GM18867 (cell line): ENCODE measurements at regions not wholly inside any gene's neighbourhood (a gene's known extent, or its start where the extent isn't known, plus 50 kb on each side); places are given as distances from the start of the nearest gene placed in this dataset.
"Not testable (repeated sequence)": the region's sequence is repeated elsewhere in the genome, so short reads cannot be mapped to it uniquely, and the experiment has no call there.

ENCODE experiments used
- ATAC-seq: cut with Tn5 transposase; IDR thresholded peaks from one replicate; pipeline ENCODE4 v1.9.1; 2021; ENCODE audit warnings: mild to moderate bottlenecking, moderate library complexity; ENCODE audit not compliant: unreplicated experiment

DNA sequence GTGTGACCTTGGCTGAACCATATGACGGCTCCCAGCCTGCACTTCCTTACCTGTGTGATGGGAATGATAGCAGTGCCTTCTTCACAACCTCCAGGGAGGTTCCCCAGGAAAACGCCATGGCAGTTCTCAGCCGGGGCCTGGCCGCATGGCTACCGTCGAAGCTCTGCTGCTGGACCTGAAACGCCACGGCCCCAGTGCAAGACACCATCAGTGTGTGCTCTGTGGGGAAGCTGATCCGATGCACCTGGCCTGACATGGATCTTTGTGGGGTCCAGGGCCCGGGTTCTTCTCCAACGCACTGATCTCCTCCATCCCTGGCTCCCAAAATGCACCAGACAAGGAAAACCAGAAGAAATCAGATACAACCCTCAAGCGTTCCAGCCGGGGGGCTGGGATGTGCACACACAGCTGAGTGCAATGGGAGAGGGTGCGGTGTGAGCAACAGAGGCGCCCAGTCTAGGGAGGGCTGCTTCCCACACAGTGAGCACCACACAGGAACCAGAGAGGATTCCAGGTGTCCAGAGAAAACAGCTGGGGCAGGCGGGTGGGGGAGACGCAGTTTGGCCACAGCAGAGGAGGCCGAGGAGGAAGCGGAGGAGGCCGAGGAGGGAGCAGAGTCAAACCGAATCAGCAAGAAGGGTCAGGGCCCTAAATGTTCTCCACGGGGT, 54.3 kb upstream of the ZNF469 start:
- no peak for ATAC-seq

GRCh38 chr16:88329726-88330700, 52.7 kb upstream of the ZNF469 start:
- no peak for ATAC-seq

DNA sequence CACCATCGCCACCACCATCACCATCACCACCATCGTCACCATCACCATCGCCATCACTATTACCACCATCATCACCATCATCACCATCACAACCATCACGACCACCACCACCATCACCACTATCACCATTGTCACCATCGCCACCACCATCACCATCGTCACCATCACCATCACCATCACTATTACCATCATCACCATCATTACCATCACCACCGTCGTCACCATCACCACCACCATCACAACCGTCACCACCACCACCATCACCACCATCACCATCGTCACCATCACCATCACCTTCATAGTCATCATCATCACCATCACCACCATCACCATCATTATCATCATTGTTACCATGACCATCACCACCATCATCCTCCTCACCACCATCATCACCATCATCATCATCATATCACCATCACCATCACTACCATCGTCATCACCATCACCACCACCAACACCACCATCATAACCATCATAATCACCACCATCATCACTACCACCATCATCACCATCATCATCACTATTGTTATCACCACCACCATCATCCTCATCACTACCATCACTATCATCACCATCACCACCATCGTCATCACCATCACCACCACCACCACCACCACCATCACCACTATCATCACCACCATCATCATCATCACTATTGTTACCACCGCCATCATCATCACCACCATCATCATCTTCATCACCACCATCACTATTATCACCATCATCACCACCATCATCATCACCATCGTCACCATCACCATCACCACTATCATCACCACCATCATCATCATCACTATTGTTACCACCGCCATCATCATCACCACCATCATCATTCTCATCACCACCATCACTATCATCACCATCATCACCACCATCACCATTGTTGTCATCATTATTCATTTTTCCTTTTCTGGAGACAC, 51.5 kb upstream of the ZNF469 start:
- ATAC-seq, result no peak

DNA sequence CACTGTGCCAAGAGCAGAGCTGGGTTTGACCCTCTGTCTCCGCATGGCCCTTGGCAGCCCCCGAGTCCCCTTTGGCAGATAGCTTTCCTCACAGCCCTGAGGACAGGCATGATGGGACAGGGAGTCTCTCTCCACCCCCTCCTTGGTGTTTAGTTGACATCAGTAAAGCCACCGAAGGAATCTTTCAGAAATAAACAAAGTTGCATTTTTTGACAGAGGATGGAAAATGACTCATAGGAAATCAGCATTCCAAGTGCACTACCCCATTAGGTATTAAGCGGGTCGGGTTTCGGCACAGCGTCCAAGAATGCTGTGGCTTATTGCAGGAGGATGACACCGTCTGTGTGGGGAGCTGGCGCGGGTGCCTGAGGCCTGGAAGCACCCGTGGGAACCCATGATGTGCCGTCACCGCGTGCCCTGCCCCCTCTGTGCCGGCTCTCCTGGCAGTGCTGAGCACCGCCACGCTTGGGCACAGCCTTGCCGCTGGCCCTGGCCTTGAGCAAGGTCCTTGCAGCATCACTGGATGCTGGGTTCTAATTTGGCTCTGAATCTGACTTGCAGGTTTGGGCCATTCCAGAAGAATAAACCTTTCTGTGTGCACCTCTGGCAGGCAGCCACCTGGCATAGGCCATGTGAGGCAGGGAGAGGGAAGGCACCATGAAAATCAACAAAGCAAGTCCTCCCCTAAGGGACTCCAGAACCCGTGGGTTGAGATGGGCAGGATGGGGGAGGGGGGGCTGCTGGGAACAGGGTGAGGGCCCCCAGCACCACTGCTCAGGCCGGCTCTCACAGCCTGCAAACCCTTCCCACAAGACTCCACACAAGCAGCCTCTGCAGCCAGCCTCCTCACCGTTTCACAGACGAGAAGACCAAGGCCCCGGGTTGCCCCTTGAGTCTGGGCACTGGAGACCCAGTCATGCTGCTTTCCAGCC, 50.5 kb upstream of the ZNF469 start:
- ATAC-seq, result no peak

- not testable (repeated sequence) for ATAC-seq
Measured at GRCh38 chr16:88332921-88333825, 49.6 kb upstream of the ZNF469 start.
